ENCODE measurements at regions not wholly inside any gene's neighbourhood (a gene's known extent, or its start where the extent isn't known, plus 50 kb on each side); places are given as distances from the start of the nearest gene placed in this dataset.

- H3K36me3 Mint-ChIP-seq (ENCODE audit: insufficient read depth) = no peaks in the 10 kb centered on the region
- H3K27me3 Mint-ChIP-seq = no peaks in the 10 kb centered on the region
- H3K4me1 Mint-ChIP-seq (ENCODE audit: low read depth) = no peaks in the 10 kb centered on the region
- no peak overlapping the region for H3K27ac Mint-ChIP-seq
- TF ChIP-seq CTCF (IDR thresholded peaks at IDR 0.05; ENCODE audit: unreplicated experiment) = no peak
- DNase-seq (ENCODE audit: low spot score, unreplicated experiment) = no peak
- H3K4me3 Mint-ChIP-seq (ENCODE audit: low read depth) = no peak overlapping the region
- H3K9me3 Mint-ChIP-seq (ENCODE audit: low read depth) = peaks cover 4% of the 10 kb centered on the region
These were observed 79.9 kb downstream of the FAM181B start for GRCh38 chr11:82653752-82654151.

- no peaks in the 10 kb centered on the region for H3K9me3 Mint-ChIP-seq (ENCODE audit: low read depth)
- no peak overlapping the region for H3K4me3 Mint-ChIP-seq (ENCODE audit: low read depth)
- H3K27me3 Mint-ChIP-seq = peaks cover 5% of the 10 kb centered on the region
- H3K36me3 Mint-ChIP-seq (ENCODE audit: insufficient read depth) = no peaks in the 10 kb centered on the region
- no peak for TF ChIP-seq CTCF (IDR thresholded peaks at IDR 0.05; ENCODE audit: unreplicated experiment)
- no peak for DNase-seq (ENCODE audit: low spot score, unreplicated experiment)
- H3K27ac Mint-ChIP-seq = no peak overlapping the region
- H3K4me1 Mint-ChIP-seq (ENCODE audit: low read depth) = no peaks in the 10 kb centered on the region
These were observed 94.4 kb downstream of the FAM181B start for GRCh38 chr11:82639251-82639650.

GRCh38 chr11:82636615-82637014, 97.0 kb downstream of the FAM181B start:
- H3K27ac Mint-ChIP-seq = no peak overlapping the region
- no peaks in the 10 kb centered on the region for H3K4me1 Mint-ChIP-seq (ENCODE audit: low read depth)
- peaks cover 2% of the 10 kb centered on the region for H3K27me3 Mint-ChIP-seq
- no peaks in the 10 kb centered on the region for H3K9me3 Mint-ChIP-seq (ENCODE audit: low read depth)
- TF ChIP-seq CTCF (IDR thresholded peaks at IDR 0.05; ENCODE audit: unreplicated experiment) = no peak
- H3K36me3 Mint-ChIP-seq (ENCODE audit: insufficient read depth) = no peaks in the 10 kb centered on the region
- DNase-seq (ENCODE audit: low spot score, unreplicated experiment) = no peak
- no peak overlapping the region for H3K4me3 Mint-ChIP-seq (ENCODE audit: low read depth)

GRCh38 chr11:82634091-82634490, 99.6 kb downstream of the FAM181B start:
- no peaks in the 10 kb centered on the region for H3K4me1 Mint-ChIP-seq (ENCODE audit: low read depth)
- no peak for DNase-seq (ENCODE audit: low spot score, unreplicated experiment)
- no peak overlapping the region for H3K27ac Mint-ChIP-seq

GRCh38 chr11:82631722-82632630, 101.7 kb downstream of the FAM181B start:
- Mint-ChIP-seq H3K4me1 (ENCODE audit: low read depth) (no peaks in the 10 kb centered on the region), H3K4me3 (ENCODE audit: low read depth) (no peak overlapping the region), H3K27me3 (no peaks in the 10 kb centered on the region), H3K27ac (no peak overlapping the region), H3K36me3 (ENCODE audit: insufficient read depth) (no peaks in the 10 kb centered on the region), H3K9me3 (ENCODE audit: low read depth) (peaks cover 15% of the 10 kb centered on the region)
- no peak for DNase-seq (ENCODE audit: low spot score, unreplicated experiment)
- no peak for TF ChIP-seq CTCF (IDR thresholded peaks at IDR 0.05; ENCODE audit: unreplicated experiment)

More at GRCh38 chr11:82634091-82634490, 99.6 kb downstream of the FAM181B start:
- Mint-ChIP-seq H3K27me3 (peaks cover 2% of the 10 kb centered on the region), H3K36me3 (ENCODE audit: insufficient read depth) (no peaks in the 10 kb centered on the region), H3K9me3 (ENCODE audit: low read depth) (peaks cover 2% of the 10 kb centered on the region), H3K4me3 (ENCODE audit: low read depth) (no peak overlapping the region)
- TF ChIP-seq CTCF (IDR thresholded peaks at IDR 0.05; ENCODE audit: unreplicated experiment) = no peak

All from progenitor cell of endocrine pancreas (in vitro differentiated cells).